K562 (cell line): ENCODE measurements at regions not wholly inside any gene's neighbourhood (a gene's known extent, or its start where the extent isn't known, plus 50 kb on each side); places are given as distances from the start of the nearest gene placed in this dataset.

Experiments used
- ATAC-seq: fragments of 200-7000 bp; cut with Tn5 transposase; 3 replicates; pipeline ENCODE4 v1.9.1; 2020; ENCODE audit warnings: moderate library complexity
- BruUV-seq: library from RNA; stranded (reverse); fragments of 400-500 nt; replicated peaks from 2 replicates; lab custom pipeline; 2021; lab: Mats Ljungman, UMichigan
- CTCF ChIA-PET: fragments of 300-600 bp; formaldehyde crosslinking; extraction: SDS; loops from one replicate; lab custom pipeline; 2021; ENCODE audit warnings: low intra/inter-chr PET ratio; lab: Yijun Ruan, JAX
- POLR2A ChIA-PET: fragments of 300-600, 350-650 bp; sonication (Branson Sonifier 250); formaldehyde crosslinking; extraction: SDS; loops from one replicate; lab custom pipeline; 2021; ENCODE audit warnings: antibody characterized with exemption, inconsistent platforms; lab: Yijun Ruan, JAX
- DNase-seq, 4 experiments: peaks; one replicate each; pipeline versions ENCODE4 v3.0.0 to v3.0.0-alpha.2; 2011 to 2018; ENCODE audit warnings: low spot score in 3 of 4, mixed read lengths in 3 of 4; ENCODE audit errors: extremely low read depth in 1 of 4
- FAIRE-seq: peaks from 2 replicates; lab custom pipeline; 2011; peaks lifted over from hg19 to GRCh38; lab: Jason Lieb, UNC
- H2AFZ ChIP-seq: 2 replicates; pipeline ENCODE4 v1.6.0; 2011; ENCODE audit warnings: low read depth, low read length, control low read depth, inconsistent platforms
- H3K27ac ChIP-seq: fragments of 200-600 bp; 3 replicates; pipeline ENCODE4 v1.8.0; 2011; ENCODE audit warnings: low read depth, mild to moderate bottlenecking, control low read depth, inconsistent platforms, low read length, moderate library complexity, mixed read lengths; ENCODE audit errors: extremely low read depth
- H3K27me3 ChIP-seq, 2 experiments: fragments of 300-600 bp in 1 of 2; 2 replicates in 1 of 2; 3 replicates in 1 of 2; pipeline versions ENCODE4 v1.6.0 to v1.8.0; 2011; ENCODE audit warnings: inconsistent platforms in 2 of 2, low read length in 2 of 2, mild to moderate bottlenecking in 1 of 2, mixed read lengths in 1 of 2, moderate library complexity in 1 of 2; ENCODE audit not compliant: control insufficient read depth in 2 of 2, insufficient read depth in 2 of 2
- H3K36me3 ChIP-seq: fragments of 300-600 bp; 3 replicates; pipeline ENCODE4 v1.8.0; 2011; ENCODE audit warnings: mild to moderate bottlenecking, low read length, inconsistent platforms; ENCODE audit not compliant: control insufficient read depth, insufficient read depth
- H3K4me1 ChIP-seq, 2 experiments: fragments of 200-600 bp in 1 of 2; replicated peaks in 1 of 2; 2 replicates in 1 of 2; 3 replicates in 1 of 2; pipeline versions ENCODE4 v1.5.1 to v1.8.0; 2011; ENCODE audit warnings: inconsistent platforms in 2 of 2, low read length in 2 of 2, mild to moderate bottlenecking in 1 of 2, mixed read lengths in 1 of 2, moderate library complexity in 1 of 2; ENCODE audit not compliant: control insufficient read depth in 2 of 2, insufficient read depth in 2 of 2
- H3K4me2 ChIP-seq: 2 replicates; pipeline ENCODE4 v1.6.1; 2011; ENCODE audit warnings: low read length, control low read depth, inconsistent platforms, mixed read lengths; ENCODE audit not compliant: insufficient read depth
- H3K4me3 ChIP-seq: fragments of 200-600 bp; sonication (generic), shearing (Covaris generic); 2 replicates; pipeline ENCODE4 v1.5.1; 2016; ENCODE audit warnings: control low read depth, inconsistent platforms
- H3K79me2 ChIP-seq: fragments of 200-600 bp; 3 replicates; pipeline ENCODE4 v1.8.0; 2011; ENCODE audit warnings: low read length, inconsistent platforms; ENCODE audit not compliant: control insufficient read depth, insufficient read depth
- H3K9ac ChIP-seq, 2 experiments: 2 replicates each; pipeline versions ENCODE4 v1.6.0 to v1.6.1; 2011; ENCODE audit warnings: low read depth in 2 of 2, low read length in 2 of 2, control low read depth in 1 of 2, inconsistent platforms in 1 of 2, mild to moderate bottlenecking in 1 of 2, mixed read lengths in 1 of 2; ENCODE audit not compliant: insufficient read depth in 1 of 2
- H3K9me1 ChIP-seq: one replicate; pipeline ENCODE4 v1.6.0; 2011; ENCODE audit warnings: inconsistent platforms, mild to moderate bottlenecking, low read length, moderate library complexity; ENCODE audit not compliant: control insufficient read depth, insufficient read depth
- H3K9me3 ChIP-seq: replicated peaks from 2 replicates; pipeline ENCODE4 v1.5.1; 2011; ENCODE audit warnings: low read depth, low read length, inconsistent platforms; ENCODE audit not compliant: control insufficient read depth, insufficient read depth
- H4K20me1 ChIP-seq: replicated peaks from 2 replicates; pipeline ENCODE4 v1.6.1; 2011; ENCODE audit warnings: low read length, inconsistent platforms, mixed read lengths; ENCODE audit not compliant: control insufficient read depth, insufficient read depth
- DMBX1 ChIP-seq: fragments of 250-450 bp; sonication (Bioruptor Pico); IDR thresholded peaks from 2 replicates; pipeline ENCODE4 v1.8.0; 2022; ENCODE audit warnings: inconsistent platforms, mild to moderate bottlenecking, moderate library complexity, borderline replicate concordance
- ETV5 ChIP-seq: sonication (generic); formaldehyde crosslinking; IDR thresholded peaks from 2 replicates; pipeline ENCODE4 v1.4.0; 2020; ENCODE audit warnings: low read depth, mild to moderate bottlenecking, missing genetic modification reagents
- HDGF ChIP-seq: fragments of 450-650 bp; IDR thresholded peaks from 2 replicates; pipeline ENCODE4 v1.6.1; 2016
- HNRNPUL1 ChIP-seq: fragments of 200-400 bp; formaldehyde crosslinking; IDR thresholded peaks from 2 replicates; pipeline ENCODE4 v1.6.1; 2017; ENCODE audit warnings: low read length
- IFI16 ChIP-seq: fragments of 250-450 bp; sonication (Bioruptor Pico); IDR thresholded peaks from 2 replicates; pipeline ENCODE4 v2.1.2; 2022; ENCODE audit warnings: mild to moderate bottlenecking, inconsistent platforms
- MYC ChIP-seq, 2 experiments: fragments of 250-450 bp in 1 of 2; sonication (Bioruptor Pico) in 1 of 2; IDR thresholded peaks; 2 replicates each; pipeline versions ENCODE4 v1.5.1 to v1.6.1; 2012 to 2021; ENCODE audit warnings: low read depth in 2 of 2, borderline replicate concordance in 1 of 2, improper control_type of control experiment in 1 of 2, low read length in 1 of 2, mild to moderate bottlenecking in 1 of 2, moderate library complexity in 1 of 2
- NRF1 ChIP-seq, 2 experiments: fragments of 450-650 bp; IDR thresholded peaks in 1 of 2; conservative IDR thresholded peaks in 1 of 2; 2 replicates each; pipeline ENCODE4 v1.6.1; 2014; ENCODE audit warnings: mild to moderate bottlenecking in 2 of 2
- SNIP1 ChIP-seq: fragments of 450-650 bp; IDR thresholded peaks from 2 replicates; pipeline ENCODE4 v1.7.1; 2017; ENCODE audit warnings: low read depth, mild to moderate bottlenecking
- THAP12 ChIP-seq: fragments of 250-450 bp; sonication (Bioruptor Pico); IDR thresholded peaks from 2 replicates; pipeline ENCODE4 v1.9.0; 2021; ENCODE audit warnings: mild to moderate bottlenecking, inconsistent platforms
- WGBS: fragments of 100-300 bp; shearing (Covaris generic); methylation state at CpG from one replicate; pipeline ENCODE4 v1.1.6; 2016; ENCODE audit warnings: low coverage, mixed read lengths; ENCODE audit not compliant: insufficient coverage; ENCODE audit errors: missing lambda C conversion rate; 5-methylcytosine and 5-hydroxymethylcytosine counted together
- in situ Hi-C: fragments of 300-500 bp; cut with MboI; formaldehyde crosslinking; loops from 4 replicates; pipeline ENCODE4 v1.15.0; 2018; ENCODE audit warnings: inconsistent platforms, mixed read lengths
- intact Hi-C: fragments of 100-400 bp; cut with micrococcal nuclease; formaldehyde crosslinking; loops from 2 replicates; pipeline ENCODE4 v1.14.2; 2022
- TF ChIP-seq, protein P1 (sequence below): fragments of 250-450 bp; sonication (Bioruptor Pico); IDR thresholded peaks from 2 replicates; pipeline ENCODE4 v1.5.1; 2021; ENCODE audit warnings: mild to moderate bottlenecking

DNA sequence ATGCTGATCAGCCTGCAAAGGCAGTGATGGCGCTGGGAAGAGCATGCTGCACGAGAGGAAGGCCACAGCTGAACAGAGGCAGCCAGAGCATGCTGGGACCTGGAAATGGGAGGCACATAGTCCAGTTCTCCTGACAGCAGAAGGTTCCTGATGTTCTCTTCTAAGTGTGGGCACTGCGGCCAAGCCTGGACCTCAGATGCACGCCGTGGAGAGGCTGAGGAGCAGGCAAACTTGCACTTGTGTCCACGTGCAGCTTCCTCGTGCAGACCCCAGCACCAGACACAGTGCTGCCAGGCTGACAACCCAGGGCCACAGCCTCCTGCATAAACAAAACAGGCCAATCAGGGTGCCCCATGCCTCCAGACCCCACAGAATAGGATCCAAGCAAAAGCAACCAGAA lies 93.5 kb upstream of the LANCL2 start:
- no peaks in the 10 kb centered on the region for H3K79me2 ChIP-seq
- peaks cover 3 to 23% of the 10 kb centered on the region in 2 experiments; a peak in 3 of 5 replicates for H3K27me3 ChIP-seq
- no peak overlapping the region for H3K27ac ChIP-seq
- no peak for FAIRE-seq
- no peaks in the 10 kb centered on the region for H4K20me1 ChIP-seq
- no TSS peak for BruUV-seq
- no peak for ATAC-seq
- H3K4me2 ChIP-seq, result no peak overlapping the region
- no peaks in the 10 kb centered on the region for H3K4me1 ChIP-seq
- intact Hi-C loops, result no loop called here
- no peaks in the 10 kb centered on the region for H3K36me3 ChIP-seq
- peak in 1 of 4 experiments; percentile 1 for DNase-seq
- WGBS, result 3% methylated on average over 5 of the region's 7 CpGs
- H3K9me3 ChIP-seq, result no peaks in the 10 kb centered on the region
- H2AFZ ChIP-seq, result no peak overlapping the region
- H3K4me3 ChIP-seq, result no peak overlapping the region
- no peak overlapping the region for H3K9ac ChIP-seq
- in situ Hi-C loops, result no loop called here
- POLR2A ChIA-PET, result no interaction called here
- no peaks in the 10 kb centered on the region for H3K9me1 ChIP-seq
- no peak for TF ChIP-seq NRF1 (conservative IDR thresholded peaks at IDR 0.05 in 1 of 2, IDR thresholded peaks at IDR 0.05 in 1 of 2)
- no peak for TF ChIP-seq THAP12 (CRISPR knock-in tag)
- TF ChIP-seq SNIP1, result no peak
- no peak for TF ChIP-seq MYC (IDR thresholded peaks at IDR 0.05; ENCODE audit: low read depth, low read length)
- TF ChIP-seq MYC (CRISPR knock-in tag; IDR thresholded peaks at IDR 0.05; ENCODE audit: borderline replicate concordance, low read depth), result no peak
- TF ChIP-seq, protein P1, sequence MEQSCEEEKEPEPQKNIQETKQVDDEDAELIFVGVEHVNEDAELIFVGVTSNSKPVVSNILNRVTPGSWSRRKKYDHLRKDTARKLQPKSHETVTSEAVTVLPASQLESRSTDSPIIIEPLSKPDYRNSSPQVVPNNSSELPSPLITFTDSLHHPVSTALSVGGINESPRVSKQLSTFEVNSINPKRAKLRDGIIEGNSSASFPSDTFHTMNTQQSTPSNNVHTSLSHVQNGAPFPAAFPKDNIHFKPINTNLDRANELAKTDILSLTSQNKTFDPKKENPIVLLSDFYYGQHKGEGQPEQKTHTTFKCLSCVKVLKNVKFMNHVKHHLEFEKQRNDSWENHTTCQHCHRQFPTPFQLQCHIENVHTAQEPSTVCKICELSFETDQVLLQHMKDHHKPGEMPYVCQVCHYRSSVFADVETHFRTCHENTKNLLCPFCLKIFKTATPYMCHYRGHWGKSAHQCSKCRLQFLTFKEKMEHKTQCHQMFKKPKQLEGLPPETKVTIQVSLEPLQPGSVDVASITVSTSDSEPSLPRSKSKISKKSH, result no peak
- TF ChIP-seq HNRNPUL1, result no peak
- TF ChIP-seq ETV5 (CRISPR knock-in tag), result no peak
- TF ChIP-seq HDGF, result no peak
- TF ChIP-seq DMBX1, result no peak
- no peak for TF ChIP-seq IFI16 (CRISPR knock-in tag)
- CTCF ChIA-PET, result interaction anchor here (0.7 kb wide), 1 partner anchor 498 kb away, joined by 4 read pairs; no protein-coding TSS in a partner anchor
